LNCAP (cell line): ENCODE measurements at regions not wholly inside any gene's neighbourhood (a gene's known extent, or its start where the extent isn't known, plus 50 kb on each side); places are given as distances from the start of the nearest gene placed in this dataset.

Experiments
- TF ChIP-seq, protein P1 (sequence below): fragments of 450-650 bp; IDR thresholded peaks from 2 replicates; pipeline ENCODE4 v1.5.1; 2017; ENCODE audit warnings: mild to moderate bottlenecking

DNA sequence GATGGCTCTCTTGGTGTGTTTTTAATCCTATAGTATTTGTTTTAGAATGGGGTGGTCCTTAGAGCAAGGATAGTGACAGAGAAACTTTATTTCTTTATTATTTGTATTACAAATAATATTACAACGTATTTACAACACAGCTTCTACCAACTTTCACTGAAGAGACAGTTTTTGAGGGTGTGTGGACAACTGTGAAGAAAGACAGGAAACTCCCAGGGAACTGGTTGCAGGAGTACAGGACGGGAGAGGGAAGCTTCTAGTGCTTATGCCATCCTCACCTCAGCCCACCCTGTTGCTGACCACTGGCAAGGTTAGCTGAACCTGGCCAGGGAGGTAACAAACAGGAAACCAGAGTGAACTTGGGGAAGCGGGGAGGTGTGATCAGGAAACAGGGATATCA lies 251.7 kb downstream of the BCL11A start:
- TF ChIP-seq, protein P1, sequence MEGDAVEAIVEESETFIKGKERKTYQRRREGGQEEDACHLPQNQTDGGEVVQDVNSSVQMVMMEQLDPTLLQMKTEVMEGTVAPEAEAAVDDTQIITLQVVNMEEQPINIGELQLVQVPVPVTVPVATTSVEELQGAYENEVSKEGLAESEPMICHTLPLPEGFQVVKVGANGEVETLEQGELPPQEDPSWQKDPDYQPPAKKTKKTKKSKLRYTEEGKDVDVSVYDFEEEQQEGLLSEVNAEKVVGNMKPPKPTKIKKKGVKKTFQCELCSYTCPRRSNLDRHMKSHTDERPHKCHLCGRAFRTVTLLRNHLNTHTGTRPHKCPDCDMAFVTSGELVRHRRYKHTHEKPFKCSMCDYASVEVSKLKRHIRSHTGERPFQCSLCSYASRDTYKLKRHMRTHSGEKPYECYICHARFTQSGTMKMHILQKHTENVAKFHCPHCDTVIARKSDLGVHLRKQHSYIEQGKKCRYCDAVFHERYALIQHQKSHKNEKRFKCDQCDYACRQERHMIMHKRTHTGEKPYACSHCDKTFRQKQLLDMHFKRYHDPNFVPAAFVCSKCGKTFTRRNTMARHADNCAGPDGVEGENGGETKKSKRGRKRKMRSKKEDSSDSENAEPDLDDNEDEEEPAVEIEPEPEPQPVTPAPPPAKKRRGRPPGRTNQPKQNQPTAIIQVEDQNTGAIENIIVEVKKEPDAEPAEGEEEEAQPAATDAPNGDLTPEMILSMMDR: no peak

DNA sequence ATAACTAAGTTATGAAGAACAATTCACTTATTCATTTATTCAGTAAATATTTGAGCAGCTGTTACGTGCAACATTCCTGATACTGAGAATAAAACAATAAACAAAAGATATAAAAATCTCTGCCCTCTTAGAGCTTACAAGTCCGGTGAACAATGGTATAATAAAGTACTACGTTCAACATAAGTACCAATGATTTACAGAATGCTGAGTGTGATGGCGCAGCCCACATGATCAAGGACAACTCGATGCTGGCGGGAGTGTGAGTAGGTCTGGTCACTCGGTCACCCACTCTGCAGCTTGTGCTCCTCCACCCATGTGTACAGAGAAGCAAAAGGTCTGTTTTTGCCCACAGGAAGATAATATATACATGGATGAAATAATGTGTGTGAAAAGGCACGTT lies 254.3 kb downstream of the BCL11A start:
- TF ChIP-seq, protein P1: no peak

DNA sequence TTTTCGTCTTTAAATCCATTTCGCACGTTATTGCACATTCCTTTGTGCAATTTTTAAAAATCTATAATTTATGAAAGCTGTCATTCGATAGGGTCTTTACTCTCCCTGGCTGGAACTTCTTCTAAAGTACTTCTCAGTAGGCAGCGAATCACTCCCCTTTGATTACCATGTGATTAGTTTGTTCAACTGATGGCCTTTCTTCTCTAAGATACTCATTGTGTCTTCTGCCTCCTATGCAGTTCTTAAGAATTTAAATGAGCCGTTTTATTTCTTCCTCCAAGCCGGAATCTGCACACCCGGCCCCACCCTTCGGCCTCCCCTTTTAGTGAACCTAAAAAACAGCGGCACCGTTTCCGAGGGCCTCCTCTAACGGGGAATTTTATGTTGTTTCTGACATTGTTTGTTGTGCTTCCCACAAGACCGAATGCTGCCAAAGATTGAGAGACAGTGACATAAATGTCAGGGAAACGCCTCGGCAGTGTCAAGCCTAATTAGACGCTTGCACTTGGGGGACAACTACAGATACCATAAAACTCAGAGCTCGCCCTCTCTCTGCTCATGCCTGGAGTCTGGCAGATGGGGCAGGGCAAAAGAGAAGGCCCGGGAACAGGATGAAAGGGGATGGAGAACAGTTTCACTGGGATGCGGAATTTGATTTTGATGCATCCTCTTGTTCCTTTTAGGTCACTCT lies 255.3 kb downstream of the BCL11A start:
- TF ChIP-seq, protein P1: no peak

DNA sequence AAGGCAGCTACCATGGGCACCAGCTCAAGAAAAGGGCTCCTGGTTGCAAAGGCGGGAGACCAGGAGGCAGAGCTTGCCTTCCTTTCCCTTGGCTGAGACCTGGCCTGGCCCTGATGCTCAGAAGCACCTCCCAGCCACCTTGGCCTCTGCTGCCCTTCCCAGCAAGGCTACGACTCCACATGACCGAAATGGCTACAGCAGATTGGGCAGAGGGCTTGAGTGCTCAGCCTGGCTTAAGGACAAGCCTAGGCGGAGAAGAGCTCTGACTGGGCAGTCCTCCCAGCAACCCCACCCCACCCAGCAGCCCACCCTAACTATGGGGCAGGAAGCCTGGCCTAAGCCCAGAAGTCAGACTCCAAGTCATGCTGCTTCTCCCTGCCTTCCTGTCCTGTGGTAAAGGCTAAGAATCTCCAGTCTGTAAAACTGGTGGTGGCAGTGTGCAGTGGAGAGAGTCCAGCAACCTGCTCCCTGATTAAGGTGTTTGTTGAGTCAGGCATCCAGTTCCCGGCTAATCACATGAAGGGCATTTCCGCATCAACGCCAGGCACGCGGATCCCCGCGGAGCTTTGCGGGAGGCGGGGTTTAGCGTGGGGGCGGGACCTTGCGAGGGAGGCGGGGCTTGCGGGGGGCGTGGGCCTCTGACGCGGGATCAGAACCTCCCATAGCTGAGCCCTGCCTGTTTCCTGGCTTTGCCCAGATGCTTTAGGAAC lies 256.0 kb downstream of the BCL11A start:
- TF ChIP-seq, protein P1: no peak

DNA sequence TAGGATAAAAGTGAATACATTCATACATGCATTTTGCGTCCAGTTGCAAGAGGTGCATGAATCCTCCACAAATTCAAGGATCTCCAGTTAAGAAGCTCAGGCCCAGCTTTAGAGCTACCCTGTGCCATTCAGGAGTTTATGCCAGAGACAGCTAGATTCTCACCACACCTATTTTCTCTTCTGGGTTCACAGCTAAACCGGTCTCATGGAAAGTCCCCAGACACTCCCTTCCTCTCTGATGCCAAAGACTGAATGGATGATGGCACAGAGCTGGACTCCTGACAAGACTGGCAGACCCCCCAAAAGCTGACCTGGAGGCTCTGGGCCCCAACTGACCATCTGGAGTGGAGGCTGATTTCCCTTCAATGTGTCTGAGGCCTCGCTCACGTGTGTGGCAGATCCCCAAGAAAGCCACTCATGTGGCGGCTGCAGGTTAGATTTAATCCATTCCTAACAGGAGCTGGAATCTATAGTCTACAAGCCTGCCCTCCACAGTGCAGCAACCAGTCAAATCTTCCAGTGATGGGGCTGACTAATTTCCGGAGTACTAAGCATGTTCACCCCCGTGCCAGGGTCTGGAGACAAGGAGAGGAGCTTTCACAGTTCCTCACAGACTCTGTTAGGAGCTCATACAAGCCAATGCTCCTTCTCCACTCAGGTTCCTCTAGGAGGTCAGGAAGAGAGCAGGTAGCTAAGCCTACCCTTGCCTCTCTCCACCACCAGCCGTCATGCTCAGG lies 257.1 kb downstream of the BCL11A start:
- TF ChIP-seq, protein P1: no peak

DNA sequence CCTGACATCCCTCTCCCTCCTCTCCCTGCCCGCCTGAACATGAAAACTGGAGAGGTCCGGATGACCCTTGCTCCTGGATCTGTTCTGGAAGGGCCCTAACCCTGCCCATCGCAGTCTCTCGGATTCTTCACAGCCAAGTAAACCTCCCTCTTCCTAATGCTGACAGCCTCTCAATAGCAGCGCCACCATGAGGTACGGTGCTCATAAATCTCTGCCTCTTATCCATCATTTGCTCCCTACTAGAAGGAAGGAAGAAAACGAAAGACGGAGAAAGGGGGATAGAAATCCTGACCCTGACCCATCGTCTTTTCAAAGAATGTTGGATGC lies 257.9 kb downstream of the BCL11A start:
- TF ChIP-seq, protein P1: no peak

DNA sequence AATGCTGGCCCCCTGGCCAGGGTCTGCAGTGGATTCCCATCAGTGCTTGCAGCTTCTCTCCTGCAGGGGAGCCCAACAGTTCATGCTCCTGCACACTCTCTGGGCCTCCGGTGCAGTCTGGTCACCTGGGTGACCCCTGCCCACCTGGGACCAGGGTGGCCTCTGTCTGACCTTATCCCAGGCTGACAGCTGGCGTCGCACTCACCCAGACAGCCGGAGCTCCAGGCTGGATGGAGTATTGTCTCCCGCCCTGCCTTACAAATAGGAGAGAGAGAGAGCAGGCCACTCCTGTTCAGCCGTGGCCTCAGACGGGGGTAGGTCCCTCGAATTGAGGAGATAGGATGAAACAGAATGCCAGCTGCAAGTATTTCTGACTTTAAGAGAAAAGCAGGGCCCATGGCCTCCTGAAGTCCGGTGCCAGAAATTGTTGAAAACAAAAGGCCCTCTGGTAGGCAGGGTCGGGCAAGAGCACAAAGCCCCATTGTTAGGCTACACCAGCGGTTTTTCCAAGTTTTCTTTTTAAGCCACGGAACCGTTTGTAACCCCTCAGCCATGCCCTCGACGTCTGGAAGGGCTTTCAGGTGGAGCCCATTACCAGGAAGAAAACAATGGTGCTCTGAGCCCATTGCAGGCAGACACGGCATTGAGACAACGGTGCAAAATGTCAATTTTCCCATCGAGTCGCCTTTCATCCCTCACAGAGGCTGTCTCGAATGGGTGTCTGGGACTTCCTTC lies 258.4 kb downstream of the BCL11A start:
- TF ChIP-seq, protein P1: no peak
